Stimulated activated CD4-positive, alpha-beta T cell treated with anti-CD3 and anti-CD28 coated beads, Interleukin-4, amount 100 ng/mL, for 24 hours (primary cell): ENCODE measurements at regions not wholly inside any gene's neighbourhood (a gene's known extent, or its start where the extent isn't known, plus 50 kb on each side); places are given as distances from the start of the nearest gene placed in this dataset.
A peak's percentile ranks its signal among the peaks of the same experiment; 100 is the strongest.

Experiments used
- DNase-seq: peaks from one replicate; pipeline ENCODE4 v3.0.0-alpha.2; 2020

DNA sequence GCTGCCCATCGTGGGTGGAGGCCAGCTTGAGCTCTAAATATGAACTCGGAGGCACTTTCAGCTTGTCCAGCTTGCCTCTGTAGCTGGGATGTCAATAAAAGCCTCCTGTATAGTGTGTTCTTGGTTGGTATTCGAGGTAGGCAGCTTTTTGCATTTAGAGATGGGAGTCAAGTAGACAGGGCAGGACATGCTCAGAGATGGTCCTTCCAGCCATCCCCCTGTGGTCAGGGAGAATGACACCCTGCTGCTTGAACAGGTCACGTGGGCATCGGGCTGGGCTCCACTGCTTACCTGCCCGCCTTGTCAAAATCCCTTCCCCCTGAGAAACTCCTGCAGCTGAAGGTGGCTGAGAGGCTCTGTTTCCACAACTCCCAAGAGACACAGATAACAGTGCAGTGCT, 302.5 kb downstream of the ZNF536 start:
- no peak for DNase-seq

DNA sequence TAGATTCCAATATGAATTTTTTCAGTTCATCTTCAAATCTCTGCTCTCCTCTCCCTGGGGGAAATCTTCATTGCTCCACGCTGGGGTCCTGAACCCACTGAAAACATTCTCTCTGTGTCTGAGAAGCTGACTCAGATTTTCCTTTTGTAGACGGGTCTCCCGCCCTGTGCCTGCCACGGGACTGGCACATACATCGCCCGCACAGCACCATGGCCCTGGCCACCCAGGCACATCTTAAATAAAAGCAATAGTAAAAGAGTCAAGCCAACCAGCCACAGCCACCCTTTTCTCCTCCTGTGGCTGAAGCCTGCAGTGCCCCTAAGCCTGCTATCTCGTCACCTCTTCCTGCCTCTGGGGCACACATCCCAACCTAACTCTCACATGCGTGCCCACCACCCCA, 301.2 kb downstream of the ZNF536 start:
- no peak for DNase-seq

DNA sequence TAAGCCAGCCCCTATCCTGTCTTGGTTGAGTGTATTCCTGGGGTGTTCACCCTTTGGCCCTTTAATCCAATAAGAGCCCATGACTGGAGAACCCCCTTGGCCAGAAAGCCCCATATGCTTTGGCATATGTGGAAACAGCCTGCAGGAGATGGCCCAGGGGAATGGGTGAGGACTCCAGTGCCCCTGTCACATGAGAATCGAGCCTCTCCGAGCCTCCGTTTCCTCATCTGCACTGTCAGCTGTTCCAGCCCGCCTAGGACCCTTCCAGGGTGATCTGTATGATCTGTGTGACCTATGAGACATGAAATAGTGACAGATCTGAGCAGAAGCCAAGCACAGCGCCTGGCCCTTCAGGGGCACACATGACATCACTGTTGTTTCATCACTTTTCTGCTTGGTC, 300.7 kb downstream of the ZNF536 start:
- no peak for DNase-seq

DNA sequence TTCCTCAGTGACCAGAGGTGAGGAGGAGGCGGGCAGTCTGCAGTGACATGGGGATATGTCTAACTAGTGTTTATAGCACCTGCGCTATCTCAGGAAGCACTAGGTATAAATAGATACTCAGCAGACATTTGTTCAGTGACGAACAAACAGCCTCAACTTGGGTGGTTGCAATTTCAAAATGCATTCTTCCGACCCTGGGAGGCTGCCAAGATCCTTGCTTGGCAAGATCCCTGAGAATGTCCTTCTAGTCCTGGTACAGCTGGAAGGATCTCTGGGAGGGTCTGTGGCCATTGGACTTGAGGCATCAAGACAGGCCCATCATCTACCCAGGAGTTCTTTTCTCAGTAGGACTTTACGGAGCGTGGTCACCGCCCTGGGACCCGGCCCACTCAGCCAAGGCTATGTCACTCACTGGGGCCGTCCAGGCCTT, 299.5 kb downstream of the ZNF536 start:
- no peak for DNase-seq

DNA sequence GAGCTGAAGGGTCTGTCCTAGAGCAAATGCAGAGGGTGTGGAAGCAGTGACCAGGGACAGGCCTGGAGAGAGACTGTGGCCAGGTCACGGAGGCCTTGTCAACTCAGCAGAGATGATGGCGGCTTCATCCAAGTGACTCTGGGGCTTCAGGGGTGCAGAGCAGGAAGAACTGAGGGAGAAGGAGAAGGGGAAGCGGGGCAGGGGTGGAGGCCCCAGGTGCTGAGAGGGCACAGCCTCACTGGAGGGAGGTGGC, 299.1 kb downstream of the ZNF536 start:
- no peak for DNase-seq

DNA sequence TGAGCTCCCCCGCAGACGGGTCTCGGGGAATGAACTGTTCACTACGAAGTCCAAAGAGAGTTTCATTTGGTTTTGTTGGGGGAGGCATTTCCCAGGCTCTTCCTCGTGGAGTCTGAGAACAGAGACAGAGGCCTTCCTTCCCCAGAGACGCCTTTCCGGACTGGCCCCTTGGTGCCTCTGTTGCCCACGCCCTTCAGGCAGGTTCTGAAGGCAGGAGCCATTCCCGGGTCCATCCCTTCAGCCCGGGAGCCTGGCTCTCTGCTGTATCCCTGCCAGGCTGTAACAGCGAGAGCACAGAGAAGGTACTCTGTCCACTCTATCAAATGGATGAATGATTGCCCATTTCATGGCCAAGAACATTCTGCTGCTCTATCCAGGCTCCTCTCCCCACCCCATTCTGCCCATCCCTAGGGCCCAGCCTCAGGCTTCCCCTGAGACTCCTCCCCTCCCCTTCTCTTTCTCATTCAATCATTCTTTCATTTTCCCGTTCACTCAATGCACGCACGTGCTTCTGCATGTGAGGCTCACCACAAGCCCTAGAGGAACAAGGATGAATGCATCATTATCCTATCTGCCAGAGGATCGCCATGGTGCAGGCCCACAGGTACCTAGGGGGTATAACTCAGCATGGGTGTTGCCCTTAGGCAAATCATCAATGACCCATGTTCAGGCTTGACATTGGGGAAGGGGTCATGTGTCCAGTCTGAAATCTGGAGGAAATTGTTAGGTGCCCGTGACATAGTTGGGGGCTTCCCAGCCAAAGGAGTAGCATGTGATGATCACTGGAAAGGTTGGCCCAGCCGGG, 298.6 kb downstream of the ZNF536 start:
- DNase-seq, result no peak

DNA sequence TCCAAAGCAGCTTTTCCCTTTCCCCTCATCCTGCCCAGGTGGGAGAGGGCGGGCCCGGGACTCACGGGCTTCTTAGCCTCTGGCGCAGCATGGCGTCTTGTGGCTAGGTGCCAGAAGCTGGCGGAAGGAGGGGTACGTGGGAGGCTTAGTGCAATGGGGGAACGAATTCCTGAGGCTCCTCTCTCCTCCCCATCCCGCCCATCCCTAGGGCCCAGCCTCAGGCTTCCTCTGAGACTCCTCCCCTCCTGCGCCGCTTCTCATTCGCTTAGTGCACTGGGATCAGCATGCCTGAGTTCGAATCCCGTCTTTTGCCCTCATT, 297.8 kb downstream of the ZNF536 start:
- no peak for DNase-seq

DNA sequence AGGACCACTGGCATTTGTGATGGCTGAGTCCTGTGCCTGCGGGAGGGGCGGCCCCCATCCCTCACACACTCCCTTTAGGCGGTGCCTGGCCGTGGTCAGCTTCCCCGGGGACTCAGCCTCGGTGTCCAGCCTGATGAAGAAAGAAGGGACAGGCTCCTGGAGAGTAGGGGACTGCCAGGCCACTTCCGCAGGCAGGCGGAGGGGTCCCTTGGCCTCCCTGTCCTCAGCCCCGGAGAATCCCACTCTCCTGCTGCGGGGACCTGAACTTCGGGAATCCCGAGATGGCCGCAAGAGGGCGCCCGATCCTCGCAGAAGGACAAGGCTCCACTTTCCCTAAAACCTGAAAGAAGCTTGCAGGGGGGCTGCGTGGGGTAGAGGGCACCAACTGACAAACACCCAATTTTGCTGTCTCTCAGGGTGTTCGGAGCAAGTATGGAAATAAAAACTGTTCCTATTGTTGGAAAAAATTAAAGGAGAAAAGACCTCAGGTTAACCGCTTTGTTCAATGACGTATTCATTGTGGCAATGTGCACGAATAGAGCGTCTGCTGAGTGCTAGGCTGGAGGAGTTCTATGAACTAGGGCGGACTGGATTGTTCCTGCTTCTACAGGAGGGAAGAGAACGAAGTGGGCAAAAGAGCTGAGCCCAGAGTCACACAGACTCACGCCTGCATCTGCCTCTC, 297.3 kb downstream of the ZNF536 start:
- peak; percentile 56 for DNase-seq

DNA sequence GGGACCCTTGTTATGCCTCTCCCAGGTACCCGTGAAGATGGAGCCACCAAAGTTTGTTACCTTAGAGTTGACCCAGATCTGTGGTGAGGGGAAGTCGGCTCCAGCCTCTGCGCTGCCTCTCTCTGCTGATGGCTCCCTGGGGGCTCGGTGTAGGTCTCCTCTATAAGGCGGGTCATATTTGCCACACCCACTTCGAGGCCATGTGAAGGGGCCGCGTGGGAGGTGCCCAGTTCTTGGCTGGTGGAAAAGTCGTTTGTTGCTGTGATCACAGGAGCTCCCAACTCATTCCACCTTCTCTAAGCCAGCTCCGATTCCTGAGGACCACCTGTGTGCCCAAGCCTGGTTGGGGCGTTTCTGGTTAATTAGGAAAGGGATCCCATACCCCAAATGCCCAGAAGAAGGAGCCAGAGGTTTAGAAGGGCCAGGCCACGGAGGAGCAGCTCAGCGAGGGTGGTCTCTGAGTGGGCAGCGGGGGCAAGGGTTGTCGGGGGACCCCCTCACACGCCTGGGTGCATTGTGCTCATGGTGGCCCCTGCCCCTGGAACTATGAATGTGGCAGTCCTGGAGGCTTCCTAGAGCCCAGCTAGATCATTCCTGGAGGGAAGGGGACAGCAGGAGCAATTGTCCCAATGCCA, 296.5 kb downstream of the ZNF536 start:
- DNase-seq, result no peak

DNA sequence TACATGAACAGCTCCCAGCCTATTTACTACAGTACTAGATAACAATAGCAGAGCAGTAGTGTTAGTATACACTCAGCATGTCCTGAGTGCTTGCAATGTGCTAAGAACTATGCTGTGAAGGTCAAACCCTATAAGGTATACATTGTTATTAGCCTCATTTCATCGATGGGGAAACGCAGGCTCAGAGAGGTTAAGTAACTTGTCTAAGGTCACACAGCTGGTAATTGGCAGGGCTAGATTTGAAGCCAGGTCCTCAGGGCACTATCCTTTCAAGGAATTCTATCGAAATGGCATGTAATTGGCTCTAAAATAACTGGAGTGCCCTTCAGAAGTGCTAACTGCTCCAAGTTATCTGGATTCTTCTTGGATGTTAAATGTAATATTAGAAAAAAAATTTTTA, 295.6 kb downstream of the ZNF536 start:
- DNase-seq, result no peak

DNA sequence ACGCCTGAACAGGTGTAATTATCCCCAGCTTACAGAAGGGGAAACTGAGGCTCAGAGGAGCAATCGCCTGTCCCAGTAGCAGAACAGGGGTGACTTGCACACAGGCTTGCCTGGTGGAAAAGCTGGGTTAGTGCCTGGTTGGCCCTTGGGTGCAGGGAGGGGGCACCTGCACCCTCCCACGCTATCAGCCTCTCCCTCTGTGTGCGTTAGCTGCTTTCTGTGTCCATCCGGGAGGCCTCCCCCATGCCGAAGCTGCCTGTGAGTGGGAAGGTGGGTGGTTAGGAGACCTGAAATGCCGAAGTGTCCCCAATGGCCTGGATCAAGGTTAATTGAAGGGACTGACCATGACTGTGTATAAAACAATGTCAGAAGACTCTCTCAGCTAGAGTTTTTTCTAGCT, 295.0 kb downstream of the ZNF536 start:
- DNase-seq, result no peak

DNA sequence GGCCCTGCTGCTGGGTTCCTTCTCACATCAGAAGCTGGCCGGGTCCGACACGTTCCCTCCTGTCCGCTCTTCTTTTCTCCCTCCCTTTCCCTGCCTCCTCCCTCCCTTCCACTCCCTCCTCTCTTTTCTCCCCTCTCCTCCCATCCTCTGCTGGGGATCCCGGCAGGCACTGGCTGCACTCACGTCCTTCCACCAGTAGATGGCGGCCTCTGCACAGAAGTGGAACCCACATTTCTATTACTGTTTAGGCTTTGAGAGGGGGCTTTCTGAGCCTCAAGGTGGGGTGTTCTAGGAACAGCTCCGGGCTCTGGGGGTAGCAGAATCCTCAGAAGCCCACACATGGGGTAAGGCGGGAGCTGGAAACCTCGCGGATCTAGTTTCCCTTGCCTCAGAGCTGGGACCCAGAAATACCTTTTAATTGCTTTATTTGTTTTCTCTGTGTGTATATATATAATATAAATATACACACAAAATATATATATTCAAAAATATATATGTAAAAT, 294.2 kb downstream of the ZNF536 start:
- DNase-seq, result peak; percentile 39

DNA sequence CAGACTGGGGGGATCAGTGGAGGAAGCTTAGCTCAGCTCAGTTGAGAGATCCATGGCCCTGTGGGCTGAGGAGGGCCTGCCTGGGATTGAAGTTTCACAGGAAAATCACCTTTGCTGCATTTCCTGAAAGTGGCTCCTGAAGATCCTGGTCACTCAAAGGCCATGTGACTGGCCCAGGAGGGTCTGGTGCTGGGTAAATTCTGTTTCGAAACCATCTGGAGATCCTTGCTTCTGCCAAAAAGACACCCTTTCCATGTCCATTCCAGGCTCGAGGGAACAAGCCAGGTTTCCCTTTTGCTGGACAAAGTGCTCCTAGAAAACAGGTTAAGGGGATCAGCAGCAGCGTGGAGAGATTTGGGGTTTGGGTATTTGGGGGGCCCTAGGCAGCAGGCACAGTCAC, 293.3 kb downstream of the ZNF536 start:
- DNase-seq, result no peak

DNA sequence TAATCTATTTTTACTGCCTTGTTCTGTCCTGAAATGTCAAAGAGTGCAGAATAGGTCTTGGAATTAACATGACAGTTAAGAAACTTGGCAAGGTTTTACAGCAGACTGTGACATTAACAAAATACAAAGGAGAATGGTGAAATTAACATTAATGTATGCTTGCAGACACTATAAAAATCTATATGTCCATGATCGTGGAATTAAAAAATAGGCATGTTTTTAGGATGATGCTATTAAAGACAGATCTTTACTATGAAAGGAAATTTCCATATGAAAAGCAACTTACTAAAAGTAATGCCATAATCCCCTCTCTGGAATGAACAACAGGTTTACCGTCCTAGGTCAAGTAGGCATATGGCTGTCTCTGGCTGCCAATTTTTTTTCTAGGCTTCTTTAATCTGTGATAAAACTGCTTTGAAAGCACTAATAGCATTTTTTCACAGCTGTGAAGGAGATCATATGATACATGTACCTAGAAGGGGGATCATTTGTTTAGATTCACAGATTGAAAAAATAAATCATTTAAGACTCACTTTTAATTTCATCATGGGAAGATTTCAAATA, 291.5 kb downstream of the ZNF536 start:
- DNase-seq, result no peak

DNA sequence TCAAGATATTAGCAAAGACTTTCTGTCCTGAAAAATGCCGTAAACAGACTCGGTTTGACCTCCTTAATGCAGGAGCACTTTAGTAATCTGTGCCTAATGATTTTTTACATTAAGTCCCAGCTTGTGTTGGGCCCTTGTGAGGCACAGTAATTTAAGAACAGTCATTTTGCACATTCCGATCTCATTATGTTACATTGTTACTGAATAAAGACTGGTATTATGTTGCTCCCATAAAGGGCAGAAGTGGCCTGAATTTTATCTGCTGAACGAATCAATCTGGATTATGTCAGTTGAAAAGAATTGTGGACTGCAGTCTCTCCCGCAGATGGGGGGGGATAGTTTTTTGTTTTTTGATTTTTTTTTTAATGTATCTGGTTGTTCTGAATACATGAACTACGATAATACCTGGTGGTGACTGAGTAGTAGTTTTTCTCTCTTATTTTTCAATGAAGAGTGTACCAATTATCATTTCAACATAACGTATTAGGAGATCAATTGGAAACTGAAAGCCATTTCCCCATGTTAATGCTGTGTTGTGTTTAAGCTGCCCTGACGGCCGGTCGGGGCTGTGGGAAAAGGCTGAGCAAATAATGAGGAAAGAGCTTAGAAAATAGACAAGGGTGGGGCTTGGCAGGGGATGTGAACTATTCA, 290.2 kb downstream of the ZNF536 start:
- DNase-seq, result no peak

DNA sequence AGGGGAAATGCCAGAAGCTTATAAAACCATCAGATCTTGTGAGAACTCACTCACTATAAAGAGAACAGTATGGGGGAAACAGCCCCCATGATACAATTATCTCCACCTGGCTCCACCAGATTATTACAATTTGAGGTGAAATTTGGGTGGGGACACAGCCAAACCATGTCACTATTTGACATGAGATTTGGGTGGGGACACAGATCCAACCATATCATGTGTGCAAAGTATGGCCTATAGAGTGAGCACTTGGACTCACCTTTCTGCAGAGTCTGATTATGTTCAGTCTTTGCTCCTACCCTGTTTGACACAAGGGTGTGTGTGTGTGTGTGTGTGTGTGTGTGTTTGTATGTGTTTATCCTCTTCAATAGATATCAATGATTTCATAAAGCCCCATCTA, 287.5 kb downstream of the ZNF536 start:
- DNase-seq, result no peak

DNA sequence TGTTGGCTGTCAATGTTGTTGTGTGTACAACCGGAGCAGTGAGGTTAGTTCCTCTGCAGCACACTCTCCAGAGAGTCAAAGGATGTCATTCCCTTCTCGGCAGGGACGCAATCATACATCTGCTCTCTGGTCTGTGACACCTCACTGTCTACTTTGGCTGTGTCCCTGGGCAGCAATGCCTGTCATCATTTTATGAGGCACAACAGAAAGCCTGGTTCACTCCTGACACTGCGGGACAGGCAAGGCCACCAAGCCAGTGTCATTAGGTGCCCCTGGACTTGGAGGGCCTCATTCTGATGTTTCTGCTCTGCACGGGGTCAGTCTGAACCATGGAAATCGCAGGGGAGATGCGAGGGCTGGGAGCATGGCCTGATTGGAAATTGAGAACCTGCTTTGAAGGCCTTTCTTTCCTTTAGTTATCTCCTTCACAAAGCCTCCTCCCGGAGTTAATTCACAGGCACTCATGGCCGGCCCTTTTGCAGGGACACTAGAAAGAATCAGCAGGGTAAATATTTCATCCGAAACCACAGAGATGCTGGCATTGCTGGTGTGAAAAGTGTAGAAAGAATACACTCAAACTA, 284.4 kb downstream of the ZNF536 start:
- no peak for DNase-seq

DNA sequence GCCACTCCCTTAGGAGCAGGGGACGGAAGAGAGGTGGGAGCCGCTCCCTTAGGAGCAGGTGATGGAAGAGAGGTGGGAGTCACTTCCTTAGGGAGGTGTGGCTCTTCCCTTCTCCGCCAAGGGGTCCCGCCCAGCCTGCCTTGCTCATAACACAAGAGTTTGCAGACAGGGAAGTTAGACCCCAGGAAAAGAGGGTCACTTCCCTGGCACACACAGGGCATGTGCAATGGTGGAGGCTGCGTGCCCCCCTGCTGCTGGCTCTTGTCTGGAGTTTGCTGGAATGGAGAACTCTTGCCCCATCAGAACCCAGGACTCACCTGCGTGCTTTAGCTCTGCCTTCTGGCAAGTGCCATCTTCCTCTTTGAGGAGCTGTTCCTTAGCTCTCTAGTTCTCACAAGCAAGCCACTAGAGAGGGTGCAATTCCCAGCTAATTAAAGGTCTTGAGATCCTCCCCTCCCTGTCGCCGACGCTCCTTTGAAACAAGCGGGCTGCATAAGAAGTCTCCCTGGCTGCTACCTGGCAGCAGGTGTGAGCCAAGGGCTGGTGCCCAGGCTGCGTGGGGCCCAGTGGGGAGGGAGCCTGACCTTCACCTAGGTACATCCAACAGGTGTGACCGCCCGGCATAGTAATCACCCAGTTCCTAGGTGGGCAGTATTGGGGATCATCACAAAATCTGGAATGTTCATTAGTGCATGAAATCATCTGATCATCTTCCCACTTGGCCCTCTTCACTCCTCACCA, 281.6 kb downstream of the ZNF536 start:
- no peak for DNase-seq

DNA sequence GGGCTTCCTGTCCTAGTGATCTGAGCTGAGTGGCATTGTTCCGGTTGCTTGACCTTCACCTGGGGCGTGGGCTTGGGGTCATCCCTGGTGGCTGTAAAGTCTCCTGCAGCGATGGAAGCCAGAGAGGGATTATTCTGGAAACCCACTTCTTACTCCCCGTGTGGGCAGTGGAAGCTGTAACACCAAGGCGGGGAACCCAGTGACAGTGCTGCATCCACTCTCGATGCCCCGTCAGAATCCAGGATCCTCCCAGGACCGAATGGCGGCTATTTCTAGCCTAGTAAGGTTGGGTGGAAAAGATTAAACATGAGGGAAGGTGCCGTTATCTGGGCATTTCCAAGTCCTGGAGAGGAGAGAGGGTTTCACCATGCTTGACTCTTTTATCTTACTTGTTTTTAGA, 280.6 kb downstream of the ZNF536 start:
- DNase-seq, result no peak

DNA sequence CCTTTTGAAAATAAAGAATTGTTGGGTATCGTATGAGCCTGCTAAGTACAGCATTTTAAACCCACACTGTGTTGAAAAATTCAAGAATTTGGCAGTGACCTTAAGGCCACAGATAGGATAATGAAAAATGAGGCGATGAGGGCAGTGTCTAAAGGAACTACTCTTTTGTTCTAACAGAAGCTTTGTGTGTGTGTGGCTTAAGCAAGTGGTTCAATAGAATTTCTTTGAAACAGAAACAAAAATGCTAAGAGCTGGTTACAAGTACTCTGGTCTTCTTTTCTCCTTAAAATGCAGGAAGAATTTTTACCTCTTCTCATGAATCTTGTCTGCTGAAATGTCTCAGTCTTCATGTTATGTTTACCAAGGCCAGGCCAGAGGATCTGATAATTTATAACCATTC, 279.5 kb downstream of the ZNF536 start:
- no peak for DNase-seq

DNA sequence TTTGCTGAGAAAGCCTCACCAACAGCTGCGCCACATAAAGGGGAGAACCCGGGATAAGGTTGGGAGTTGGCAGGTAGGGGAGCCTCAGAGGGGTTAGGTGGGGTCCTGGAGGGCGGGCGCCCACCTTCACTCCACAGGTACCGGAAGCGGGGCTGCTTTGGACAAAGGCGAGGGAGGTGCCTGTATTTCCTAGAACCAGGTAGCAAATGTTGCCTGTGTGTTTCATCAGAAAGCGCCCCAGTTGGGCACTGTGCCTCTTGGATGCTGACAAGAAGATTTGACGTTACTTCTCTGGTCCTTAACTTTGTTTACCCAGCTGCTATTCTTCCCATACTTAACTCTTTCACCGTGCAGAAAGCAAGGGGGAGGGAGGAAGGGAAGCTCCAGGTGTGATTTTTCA, 278.9 kb downstream of the ZNF536 start:
- DNase-seq, result no peak

DNA sequence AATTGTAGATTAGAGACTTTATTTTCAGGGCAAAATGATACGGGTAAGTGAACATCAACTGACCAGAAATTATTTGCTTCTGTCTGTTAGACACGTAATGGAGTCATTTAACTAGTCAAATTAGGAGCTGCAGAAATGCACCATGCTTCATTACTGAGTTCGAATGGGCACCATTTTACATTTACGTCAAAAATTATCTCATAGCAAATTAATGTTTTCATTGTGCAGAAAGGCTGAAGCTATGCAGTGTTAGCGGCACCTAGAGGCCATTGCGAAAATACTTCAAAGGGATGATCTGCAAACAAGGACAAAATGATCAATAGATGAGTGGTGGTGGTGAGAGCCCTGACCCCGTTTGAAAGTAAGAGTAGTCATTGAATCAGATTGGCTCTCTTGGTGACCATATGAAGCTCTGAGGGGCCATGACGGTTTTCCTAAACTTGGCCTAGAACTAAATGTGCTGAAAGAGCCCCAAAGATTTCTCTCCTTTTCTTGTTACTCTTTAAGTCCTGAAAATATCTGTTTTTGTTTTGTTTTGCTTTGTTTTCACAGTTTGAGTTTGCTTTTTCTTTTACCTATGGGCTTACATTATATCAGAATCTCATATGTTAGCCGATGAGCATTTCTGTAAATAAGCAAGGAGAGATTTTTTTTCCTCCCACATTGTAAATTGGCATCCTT, 277.9 kb downstream of the ZNF536 start:
- peak; percentile 15 for DNase-seq
